GM12875 (cell line): ENCODE measurements at regions not wholly inside any gene's neighbourhood (a gene's known extent, or its start where the extent isn't known, plus 50 kb on each side); places are given as distances from the start of the nearest gene placed in this dataset.
"Not testable (repeated sequence)": the region's sequence is repeated elsewhere in the genome, so short reads cannot be mapped to it uniquely, and the experiment has no call there.

Experiments used
- H3K4me3 ChIP-seq: one replicate; pipeline ENCODE4 v1.5.1; 2011; ENCODE audit warnings: low read depth, low read length, control low read depth
- TF ChIP-seq, protein P1 (sequence below): IDR thresholded peaks from 2 replicates; pipeline ENCODE4 v1.5.1; 2011; ENCODE audit warnings: low read depth, mild to moderate bottlenecking, control low read depth, inconsistent platforms, low read length, moderate library complexity, borderline replicate concordance; ENCODE audit not compliant: insufficient read depth

DNA sequence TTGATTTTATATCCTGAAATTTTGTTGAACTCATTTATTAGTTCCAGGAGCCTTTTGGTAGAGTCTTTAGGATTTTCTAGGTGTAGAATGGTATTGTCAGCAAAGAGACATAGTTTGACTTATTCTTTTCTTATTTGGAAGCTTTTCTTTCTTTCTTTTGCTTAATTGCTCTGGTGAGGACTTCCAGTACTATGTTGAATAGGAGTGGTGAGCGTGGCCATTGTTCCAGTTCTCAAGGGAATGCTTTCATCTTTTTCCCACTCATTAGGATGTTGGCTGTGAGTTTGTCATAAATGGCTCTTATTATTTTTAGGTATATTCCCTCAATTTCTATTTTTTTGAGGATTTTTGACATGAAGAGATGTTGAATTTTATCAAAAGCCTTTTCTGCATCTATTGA is 182.2 kb upstream of the SPRY2 start:
- H3K4me3 ChIP-seq = no peak overlapping the region
- TF ChIP-seq, protein P1, sequence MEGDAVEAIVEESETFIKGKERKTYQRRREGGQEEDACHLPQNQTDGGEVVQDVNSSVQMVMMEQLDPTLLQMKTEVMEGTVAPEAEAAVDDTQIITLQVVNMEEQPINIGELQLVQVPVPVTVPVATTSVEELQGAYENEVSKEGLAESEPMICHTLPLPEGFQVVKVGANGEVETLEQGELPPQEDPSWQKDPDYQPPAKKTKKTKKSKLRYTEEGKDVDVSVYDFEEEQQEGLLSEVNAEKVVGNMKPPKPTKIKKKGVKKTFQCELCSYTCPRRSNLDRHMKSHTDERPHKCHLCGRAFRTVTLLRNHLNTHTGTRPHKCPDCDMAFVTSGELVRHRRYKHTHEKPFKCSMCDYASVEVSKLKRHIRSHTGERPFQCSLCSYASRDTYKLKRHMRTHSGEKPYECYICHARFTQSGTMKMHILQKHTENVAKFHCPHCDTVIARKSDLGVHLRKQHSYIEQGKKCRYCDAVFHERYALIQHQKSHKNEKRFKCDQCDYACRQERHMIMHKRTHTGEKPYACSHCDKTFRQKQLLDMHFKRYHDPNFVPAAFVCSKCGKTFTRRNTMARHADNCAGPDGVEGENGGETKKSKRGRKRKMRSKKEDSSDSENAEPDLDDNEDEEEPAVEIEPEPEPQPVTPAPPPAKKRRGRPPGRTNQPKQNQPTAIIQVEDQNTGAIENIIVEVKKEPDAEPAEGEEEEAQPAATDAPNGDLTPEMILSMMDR = no peak

DNA sequence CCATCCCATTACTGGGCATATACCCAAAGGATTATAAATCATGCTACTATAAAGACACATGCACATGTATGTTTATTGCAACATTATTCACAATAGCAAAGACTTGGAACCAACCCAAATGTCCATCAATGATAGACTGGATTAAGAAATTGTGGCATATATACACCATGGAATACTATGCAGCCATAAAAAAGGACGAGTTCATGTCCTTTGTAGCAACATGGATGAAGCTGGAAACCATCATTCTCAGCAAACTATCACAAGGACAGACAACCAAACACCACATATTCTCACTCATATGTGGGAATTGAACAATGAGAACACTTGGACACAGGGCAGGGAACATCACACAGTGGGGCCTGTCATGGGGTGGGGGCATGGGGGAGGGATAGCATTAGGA is 181.5 kb upstream of the SPRY2 start:
- not testable (repeated sequence) for H3K4me3 ChIP-seq

GRCh38 chr13:80516818-80517348 is 176.0 kb upstream of the SPRY2 start:
- H3K4me3 ChIP-seq = no peak overlapping the region
- TF ChIP-seq, protein P1 = no peak

- H3K4me3 ChIP-seq = no peak overlapping the region
- TF ChIP-seq, protein P1 = no peak
These were observed 174.4 kb upstream of the SPRY2 start for GRCh38 chr13:80515296-80515695.

- TF ChIP-seq, protein P1 = no peak
- H3K4me3 ChIP-seq = no peak overlapping the region
These were observed 172.3 kb upstream of the SPRY2 start for GRCh38 chr13:80513196-80513595.

DNA sequence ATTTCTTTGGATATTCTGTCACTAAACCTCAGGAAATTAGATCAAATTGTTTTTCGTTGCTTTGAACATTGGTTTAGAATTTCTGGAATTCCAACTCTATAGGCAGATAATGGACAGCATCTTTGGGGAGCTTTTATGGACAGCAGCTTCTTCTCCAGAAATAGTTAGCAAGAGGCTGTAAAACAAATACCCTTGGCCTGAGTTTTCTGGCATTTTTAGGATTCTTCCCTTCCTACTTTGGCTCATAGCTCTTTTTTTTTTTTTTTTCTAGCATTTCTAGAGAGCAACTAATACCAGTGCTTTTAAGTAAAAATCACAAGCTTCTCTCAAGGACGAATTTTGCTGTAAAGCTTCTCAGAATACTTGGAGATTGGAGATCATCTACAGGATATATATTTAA is 169.8 kb upstream of the SPRY2 start:
- TF ChIP-seq, protein P1 = no peak
- H3K4me3 ChIP-seq = no peak overlapping the region

DNA sequence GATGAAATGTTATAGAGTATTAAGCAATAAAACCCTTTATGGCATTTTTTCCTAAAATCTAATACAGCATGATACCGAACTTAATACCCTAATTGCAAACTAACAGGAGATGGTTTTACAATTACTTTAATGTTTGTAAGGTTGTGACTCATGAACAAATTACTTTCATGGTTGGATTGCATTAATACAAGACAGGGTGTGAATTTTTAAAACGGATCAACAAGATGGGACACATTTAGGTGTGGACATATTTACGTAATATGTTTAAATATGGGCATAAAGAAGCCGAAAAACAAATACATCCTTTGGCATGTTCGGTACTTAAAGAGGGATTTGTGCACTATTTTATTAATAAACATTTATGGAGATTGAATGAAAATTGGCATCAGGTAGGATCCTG is 168.3 kb upstream of the SPRY2 start:
- TF ChIP-seq, protein P1 = no peak
- no peak overlapping the region for H3K4me3 ChIP-seq

- H3K4me3 ChIP-seq = no peak overlapping the region
- TF ChIP-seq, protein P1 = no peak
These were observed 167.1 kb upstream of the SPRY2 start for GRCh38 chr13:80508031-80508430.
